ENCODE measurements at regions not wholly inside any gene's neighbourhood (a gene's known extent, or its start where the extent isn't known, plus 50 kb on each side); places are given as distances from the start of the nearest gene placed in this dataset.
"Not testable (repeated sequence)": the region's sequence is repeated elsewhere in the genome, so short reads cannot be mapped to it uniquely, and the experiment has no call there.

- no peak overlapping the region for H3K4me3 ChIP-seq
- H3K4me2 ChIP-seq: no peak overlapping the region
- no peak for DNase-seq (ENCODE audit: low spot score)
- no peaks in the 10 kb centered on the region for H3K9me2 ChIP-seq (replicated peaks; ENCODE audit: insufficient read depth)
- no peak overlapping the region for H3K27ac ChIP-seq
- peaks cover 2% of the 10 kb centered on the region for H3K4me1 ChIP-seq (ENCODE audit: insufficient read depth)
- H3K36me3 ChIP-seq (replicated peaks; ENCODE audit: insufficient read depth, low read depth): no peaks in the 10 kb centered on the region
- H3K9me3 ChIP-seq (ENCODE audit: low read depth): no peaks in the 10 kb centered on the region
- H3K79me2 ChIP-seq: no peaks in the 10 kb centered on the region
- 91% methylated on average over 2 of the region's 2 CpGs for WGBS (ENCODE audit: low lambda C conversion rate, missing lambda C conversion rate)
- no peak overlapping the region for H2AFZ ChIP-seq
- no peaks in the 10 kb centered on the region for H3K27me3 ChIP-seq
- no peak for TF ChIP-seq CTCF (IDR thresholded peaks at IDR 0.05; ENCODE audit: poor library complexity)
- no peak for TF ChIP-seq EZH2phosphoT487 (IDR thresholded peaks at IDR 0.05; ENCODE audit: low read depth, severe bottlenecking, unreplicated experiment)
- TF ChIP-seq EZH2 (IDR thresholded peaks at IDR 0.05; ENCODE audit: borderline replicate concordance): no peak
- no peaks in the 10 kb centered on the region for H4K20me1 ChIP-seq (ENCODE audit: insufficient read depth, poor library complexity, severe bottlenecking)
Observed at GRCh38 chr15:91414124-91414523, 314.1 kb downstream of the SV2B start.

- DNase-seq (ENCODE audit: low spot score); H3K36me3 ChIP-seq (replicated peaks; ENCODE audit: insufficient read depth, low read depth); H3K4me1 ChIP-seq (ENCODE audit: insufficient read depth); H3K27ac ChIP-seq; H3K27me3 ChIP-seq; H2AFZ ChIP-seq; H3K9me2 ChIP-seq (replicated peaks; ENCODE audit: insufficient read depth); H3K79me2 ChIP-seq; H3K4me2 ChIP-seq; H3K4me3 ChIP-seq; H3K9me3 ChIP-seq (ENCODE audit: low read depth); H4K20me1 ChIP-seq (ENCODE audit: insufficient read depth, poor library complexity, severe bottlenecking): not testable (repeated sequence)
- WGBS (ENCODE audit: low lambda C conversion rate, missing lambda C conversion rate): 91% methylated on average over 4 of the region's 4 CpGs
Observed at GRCh38 chr15:91415258-91415657, 315.2 kb downstream of the SV2B start.

- H3K9me3 ChIP-seq (ENCODE audit: low read depth): no peaks in the 10 kb centered on the region
- H3K9me2 ChIP-seq (replicated peaks; ENCODE audit: insufficient read depth): no peaks in the 10 kb centered on the region
- no peaks in the 10 kb centered on the region for H3K27me3 ChIP-seq
- DNase-seq (ENCODE audit: low spot score): no peak
- no peak overlapping the region for H3K4me2 ChIP-seq
- no peaks in the 10 kb centered on the region for H3K36me3 ChIP-seq (replicated peaks; ENCODE audit: insufficient read depth, low read depth)
- H2AFZ ChIP-seq: no peak overlapping the region
- no peak for TF ChIP-seq EZH2 (IDR thresholded peaks at IDR 0.05; ENCODE audit: borderline replicate concordance)
- TF ChIP-seq EZH2phosphoT487 (IDR thresholded peaks at IDR 0.05; ENCODE audit: low read depth, severe bottlenecking, unreplicated experiment): no peak
- TF ChIP-seq CTCF (IDR thresholded peaks at IDR 0.05; ENCODE audit: poor library complexity): no peak
- H3K4me3 ChIP-seq: no peak overlapping the region
- WGBS (ENCODE audit: low lambda C conversion rate, missing lambda C conversion rate): 76% methylated on average over 2 of the region's 2 CpGs
- H3K79me2 ChIP-seq: no peaks in the 10 kb centered on the region
- H4K20me1 ChIP-seq (ENCODE audit: insufficient read depth, poor library complexity, severe bottlenecking): no peaks in the 10 kb centered on the region
- H3K27ac ChIP-seq: no peak overlapping the region
- H3K4me1 ChIP-seq (ENCODE audit: insufficient read depth): no peaks in the 10 kb centered on the region
Observed at GRCh38 chr15:91420689-91421088, 320.6 kb downstream of the SV2B start.

- no peak for DNase-seq (ENCODE audit: low spot score)
- H2AFZ ChIP-seq: no peak overlapping the region
- WGBS (ENCODE audit: low lambda C conversion rate, missing lambda C conversion rate): 25% methylated on average over 1 of the region's 1 CpG
- no peaks in the 10 kb centered on the region for H3K9me3 ChIP-seq (ENCODE audit: low read depth)
- no peaks in the 10 kb centered on the region for H3K9me2 ChIP-seq (replicated peaks; ENCODE audit: insufficient read depth)
- no peaks in the 10 kb centered on the region for H3K36me3 ChIP-seq (replicated peaks; ENCODE audit: insufficient read depth, low read depth)
- TF ChIP-seq CTCF (IDR thresholded peaks at IDR 0.05; ENCODE audit: poor library complexity): no peak
- TF ChIP-seq EZH2phosphoT487 (IDR thresholded peaks at IDR 0.05; ENCODE audit: low read depth, severe bottlenecking, unreplicated experiment): no peak
- H3K4me3 ChIP-seq: no peak overlapping the region
- no peaks in the 10 kb centered on the region for H4K20me1 ChIP-seq (ENCODE audit: insufficient read depth, poor library complexity, severe bottlenecking)
- H3K27ac ChIP-seq: no peak overlapping the region
- H3K4me1 ChIP-seq (ENCODE audit: insufficient read depth): no peaks in the 10 kb centered on the region
- H3K4me2 ChIP-seq: no peak overlapping the region
- no peaks in the 10 kb centered on the region for H3K27me3 ChIP-seq
- no peaks in the 10 kb centered on the region for H3K79me2 ChIP-seq
Observed at GRCh38 chr15:91422797-91423196, 322.7 kb downstream of the SV2B start.

Measured in hepatocyte (in vitro differentiated cells).